BJ (cell line): ENCODE measurements at regions not wholly inside any gene's neighbourhood (a gene's known extent, or its start where the extent isn't known, plus 50 kb on each side); places are given as distances from the start of the nearest gene placed in this dataset.

Experiments
- CTCF ChIA-PET: fragments of 350-600 bp; formaldehyde crosslinking; extraction: SDS; loops from one replicate; lab custom pipeline; 2021; ENCODE audit warnings: antibody characterized with exemption, inconsistent platforms; lab: Yijun Ruan, JAX
- POLR2A ChIA-PET: fragments of 300-600 bp; sonication (Branson Sonifier 250); formaldehyde crosslinking; extraction: SDS; loops from one replicate; lab custom pipeline; 2021; ENCODE audit warnings: antibody characterized with exemption; lab: Charles Lee
- DNase-seq: peaks from one replicate; pipeline ENCODE4 v3.0.0-alpha.2; 2011; ENCODE audit warnings: low read depth
- H3K27me3 ChIP-seq: 2 replicates; pipeline ENCODE4 v1.6.0; 2011; ENCODE audit warnings: low read length; ENCODE audit not compliant: control insufficient read depth, insufficient read depth
- H3K36me3 ChIP-seq: 2 replicates; pipeline ENCODE4 v1.5.1; 2011; ENCODE audit warnings: low read length; ENCODE audit not compliant: control insufficient read depth, insufficient read depth
- H3K4me3 ChIP-seq: 2 replicates; pipeline ENCODE4 v1.5.1; 2011; ENCODE audit warnings: low read depth, mild to moderate bottlenecking, control low read depth, low read length
- TF ChIP-seq, protein P1 (sequence below): IDR thresholded peaks from 2 replicates; pipeline ENCODE4 v1.5.1; 2011; ENCODE audit warnings: low read depth, mild to moderate bottlenecking, control low read depth, inconsistent platforms, low read length, moderate library complexity; ENCODE audit not compliant: insufficient read depth

DNA sequence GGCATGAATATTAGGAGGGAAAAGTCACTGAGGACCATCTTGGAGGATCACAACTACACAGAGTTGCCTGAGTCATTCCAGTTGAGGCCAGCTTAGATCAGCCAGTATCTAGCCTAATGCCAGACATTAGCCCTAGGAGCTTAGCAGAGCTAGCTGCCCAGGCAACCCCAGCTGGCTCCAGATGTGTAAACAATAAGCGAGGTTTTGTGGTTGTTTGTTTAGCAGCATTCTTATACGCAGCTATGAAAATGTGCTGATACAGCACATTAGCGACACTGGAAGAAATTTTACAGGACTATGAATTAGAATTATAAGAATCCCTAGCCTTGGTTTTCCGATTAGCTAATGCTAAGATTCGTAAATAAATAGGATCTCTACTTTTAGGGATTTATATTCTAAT, 59.3 kb downstream of the BTBD3 start:
- TF ChIP-seq, protein P1, sequence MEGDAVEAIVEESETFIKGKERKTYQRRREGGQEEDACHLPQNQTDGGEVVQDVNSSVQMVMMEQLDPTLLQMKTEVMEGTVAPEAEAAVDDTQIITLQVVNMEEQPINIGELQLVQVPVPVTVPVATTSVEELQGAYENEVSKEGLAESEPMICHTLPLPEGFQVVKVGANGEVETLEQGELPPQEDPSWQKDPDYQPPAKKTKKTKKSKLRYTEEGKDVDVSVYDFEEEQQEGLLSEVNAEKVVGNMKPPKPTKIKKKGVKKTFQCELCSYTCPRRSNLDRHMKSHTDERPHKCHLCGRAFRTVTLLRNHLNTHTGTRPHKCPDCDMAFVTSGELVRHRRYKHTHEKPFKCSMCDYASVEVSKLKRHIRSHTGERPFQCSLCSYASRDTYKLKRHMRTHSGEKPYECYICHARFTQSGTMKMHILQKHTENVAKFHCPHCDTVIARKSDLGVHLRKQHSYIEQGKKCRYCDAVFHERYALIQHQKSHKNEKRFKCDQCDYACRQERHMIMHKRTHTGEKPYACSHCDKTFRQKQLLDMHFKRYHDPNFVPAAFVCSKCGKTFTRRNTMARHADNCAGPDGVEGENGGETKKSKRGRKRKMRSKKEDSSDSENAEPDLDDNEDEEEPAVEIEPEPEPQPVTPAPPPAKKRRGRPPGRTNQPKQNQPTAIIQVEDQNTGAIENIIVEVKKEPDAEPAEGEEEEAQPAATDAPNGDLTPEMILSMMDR, result no peak
- no peak for DNase-seq
- ChIA-PET POLR2A (no interaction called here), CTCF (interaction anchor here (1.2 kb wide), 1 partner anchor 35 kb away, joined by 3 read pairs; no protein-coding TSS in a partner anchor)
- Histone ChIP-seq H3K36me3 (no peaks in the 10 kb centered on the region), H3K4me3 (no peak overlapping the region), H3K27me3 (no peaks in the 10 kb centered on the region)

DNA sequence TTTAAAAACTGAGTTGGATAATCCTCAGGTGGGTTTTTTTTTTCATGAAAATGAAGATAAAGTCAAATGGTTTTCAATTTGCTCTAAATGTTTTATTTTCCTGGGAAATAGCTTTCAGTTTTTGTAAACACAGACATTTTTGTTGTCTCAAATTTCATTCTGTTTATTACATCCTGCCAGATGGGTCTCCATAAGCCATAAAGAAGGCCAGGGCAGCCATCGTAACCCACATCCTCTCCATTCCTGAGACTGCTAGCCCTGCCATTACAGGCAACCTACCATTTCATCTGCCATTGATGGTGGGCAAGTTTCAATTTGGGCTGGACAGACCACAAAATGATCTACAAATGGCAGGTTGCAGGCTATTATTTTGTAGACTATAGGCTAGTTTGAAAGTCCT, 60.8 kb downstream of the BTBD3 start:
- Histone ChIP-seq H3K27me3 (no peaks in the 10 kb centered on the region), H3K4me3 (no peak overlapping the region), H3K36me3 (no peaks in the 10 kb centered on the region)
- TF ChIP-seq, protein P1, result no peak
- POLR2A ChIA-PET, result no interaction called here
- CTCF ChIA-PET, result no interaction called here
- no peak for DNase-seq

DNA sequence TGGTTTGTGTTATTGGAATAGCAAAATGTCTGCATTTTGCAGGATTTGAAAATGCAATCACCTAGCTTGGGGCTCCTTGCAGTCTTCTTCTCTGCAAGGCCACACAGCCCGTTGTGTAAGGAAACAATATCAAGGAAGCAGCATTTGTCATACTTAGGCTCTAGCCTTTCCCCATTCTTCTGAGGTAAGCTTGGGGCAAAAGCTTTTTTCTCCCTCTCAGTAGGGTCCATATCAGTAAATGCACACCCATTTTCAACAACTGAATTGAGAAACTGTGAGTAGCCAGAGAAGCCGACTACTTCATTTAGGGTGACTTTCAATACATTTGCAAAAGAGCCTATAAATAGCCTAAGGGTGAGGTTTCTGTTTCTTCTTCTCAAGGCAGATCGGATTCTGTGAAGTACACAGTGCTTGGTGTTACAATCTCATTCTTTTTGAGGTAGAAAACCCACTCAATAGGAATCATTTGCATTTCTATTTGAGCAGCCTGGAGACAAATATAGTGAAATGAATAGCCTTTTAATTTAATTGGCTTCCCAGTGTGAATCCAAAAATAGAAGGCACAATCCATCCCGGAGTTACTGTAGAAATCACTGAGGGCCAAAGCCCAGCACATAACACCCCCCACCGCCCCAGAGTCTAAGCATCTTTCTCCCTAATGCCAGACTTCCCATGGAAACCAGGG, 61.8 kb downstream of the BTBD3 start:
- ChIA-PET CTCF (no interaction called here), POLR2A (no interaction called here)
- TF ChIP-seq, protein P1, result no peak
- H3K27me3 ChIP-seq, result no peaks in the 10 kb centered on the region
- DNase-seq, result no peak
- H3K36me3 ChIP-seq, result no peaks in the 10 kb centered on the region
- H3K4me3 ChIP-seq, result no peak overlapping the region

DNA sequence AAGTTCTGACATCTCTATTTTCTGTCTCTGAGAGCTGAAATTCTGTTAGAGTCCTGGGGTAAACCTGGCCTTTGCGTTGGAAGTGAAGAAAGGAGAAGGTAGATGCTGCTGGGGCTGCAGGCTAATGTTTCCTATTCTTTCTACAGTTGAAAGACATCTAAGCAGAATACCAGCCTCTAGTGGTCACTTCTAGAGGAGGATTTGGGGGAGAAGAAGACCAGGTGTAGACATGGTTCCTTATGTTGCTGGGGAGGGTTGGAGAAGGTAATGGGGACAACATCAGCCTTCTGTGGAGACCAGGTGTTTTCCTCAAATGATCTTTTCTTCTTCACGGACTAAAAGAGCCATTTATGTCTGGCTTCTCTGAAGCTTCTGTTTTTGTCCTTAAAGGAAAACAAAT, 62.6 kb downstream of the BTBD3 start:
- CTCF ChIA-PET, result interaction anchor here (0.7 kb wide), 1 partner anchor 352 kb away, joined by 3 read pairs; no protein-coding TSS in a partner anchor
- no peaks in the 10 kb centered on the region for H3K36me3 ChIP-seq
- H3K4me3 ChIP-seq, result no peak overlapping the region
- no peaks in the 10 kb centered on the region for H3K27me3 ChIP-seq
- POLR2A ChIA-PET, result no interaction called here
- DNase-seq, result no peak
- TF ChIP-seq, protein P1, result no peak

DNA sequence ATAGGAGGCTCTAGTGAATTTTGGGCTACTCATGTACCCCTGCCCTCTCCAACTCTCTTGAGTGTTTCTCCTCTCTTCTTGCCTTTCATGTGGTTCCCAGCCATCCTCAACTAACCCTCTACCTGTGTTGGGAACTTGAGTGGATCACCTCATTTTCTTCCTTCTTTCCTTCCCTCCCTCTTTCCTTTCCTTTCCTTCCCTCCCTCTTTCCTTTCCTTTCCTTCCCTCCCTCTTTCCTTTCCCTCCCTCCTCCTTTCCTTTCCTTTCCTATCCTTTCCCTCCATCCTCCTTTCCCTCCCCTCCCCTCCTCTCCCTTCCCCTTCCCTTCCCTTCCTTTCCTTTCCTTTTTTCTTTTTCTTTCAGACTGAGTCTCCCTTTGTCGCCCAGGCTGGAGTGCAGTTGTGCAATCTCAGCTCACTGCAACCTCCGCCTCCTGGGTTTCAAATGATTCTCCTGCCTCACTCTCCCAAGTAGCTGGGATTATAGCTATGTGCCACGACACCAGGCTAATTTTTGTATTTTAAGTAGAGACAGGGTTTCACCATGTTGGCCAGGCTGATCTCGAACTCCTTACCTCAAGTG, 63.8 kb downstream of the BTBD3 start:
- H3K36me3 ChIP-seq, result no peaks in the 10 kb centered on the region
- CTCF ChIA-PET, result interaction anchor here (1.8 kb wide), 1 partner anchor 14 kb away, joined by 4 read pairs; no protein-coding TSS in a partner anchor
- POLR2A ChIA-PET, result no interaction called here
- H3K4me3 ChIP-seq, result no peak overlapping the region
- no peaks in the 10 kb centered on the region for H3K27me3 ChIP-seq
- DNase-seq, result no peak
- TF ChIP-seq, protein P1, result no peak
